Activated CD8-positive, alpha-beta T cell treated with anti-CD3 and anti-CD28 coated beads for 36 hours (primary cell): ENCODE measurements at regions not wholly inside any gene's neighbourhood (a gene's known extent, or its start where the extent isn't known, plus 50 kb on each side); places are given as distances from the start of the nearest gene placed in this dataset.
A peak's percentile ranks its signal among the peaks of the same experiment; 100 is the strongest.

Source experiments
- ATAC-seq: fragments of 200-7000 bp; cut with Tn5 transposase; one replicate; pipeline ENCODE4 v1.10.0; 2021; ENCODE audit warnings: mild to moderate bottlenecking, moderate library complexity
- CTCF ChIA-PET: fragments of 350-600 bp; sonication (Branson Sonifier 250); formaldehyde crosslinking; loops from one replicate; lab custom pipeline; 2021; ENCODE audit warnings: antibody characterized with exemption; lab: Charles Lee
- POLR2A ChIA-PET: fragments of 350-600 bp; sonication (Branson Sonifier 250); formaldehyde crosslinking; loops from one replicate; lab custom pipeline; 2021; ENCODE audit warnings: antibody characterized with exemption; lab: Charles Lee
- DNase-seq: peaks from one replicate; pipeline ENCODE4 v3.0.0-alpha.2; 2020
- H3K27ac Mint-ChIP-seq: one replicate; pipeline ENCODE4 v1.8.0; 2021; ENCODE audit warnings: mild to moderate bottlenecking, mixed read lengths
- H3K27me3 Mint-ChIP-seq: one replicate; pipeline ENCODE4 v1.8.0; 2021; ENCODE audit warnings: mixed read lengths
- H3K36me3 Mint-ChIP-seq: one replicate; pipeline ENCODE4 v1.8.0; 2021; ENCODE audit warnings: low read depth, mixed read lengths
- H3K4me1 Mint-ChIP-seq: one replicate; pipeline ENCODE4 v1.8.0; 2021; ENCODE audit warnings: low read depth, mixed read lengths
- H3K4me3 Mint-ChIP-seq: one replicate; pipeline ENCODE4 v1.8.0; 2021; ENCODE audit warnings: mild to moderate bottlenecking, moderate library complexity, mixed read lengths
- H3K9me3 Mint-ChIP-seq: one replicate; pipeline ENCODE4 v1.8.0; 2021; ENCODE audit warnings: mixed read lengths
- intact Hi-C: fragments of 100-400 bp; cut with micrococcal nuclease; formaldehyde crosslinking; loops from one replicate; pipeline ENCODE4 v1.10.0; 2022
- TF ChIP-seq, protein P1 (sequence below): fragments of 200-600 bp; IDR thresholded peaks from one replicate; pipeline ENCODE4 v1.8.0; 2022; ENCODE audit warnings: antibody characterized with exemption, mild to moderate bottlenecking

DNA sequence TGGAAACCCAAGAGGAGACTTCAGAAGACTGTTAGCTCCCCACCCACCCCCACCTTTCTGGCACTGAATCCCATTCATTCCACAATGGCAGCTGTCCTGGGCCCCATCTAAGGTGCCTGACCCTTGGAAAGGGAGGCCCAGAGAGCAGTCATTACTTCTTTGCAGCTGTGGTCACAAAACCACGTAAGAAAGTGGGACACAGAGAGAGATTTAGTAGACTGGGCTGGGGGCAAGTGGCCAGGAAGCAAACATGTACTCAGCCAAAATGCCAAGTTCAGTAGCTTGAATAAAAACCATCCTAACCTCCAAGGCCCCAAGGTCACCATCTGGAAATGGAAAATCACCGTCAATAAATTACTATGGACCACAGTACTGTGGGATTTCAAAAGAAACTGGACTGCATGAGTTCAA is 381.4 kb downstream of the TNS1 start:
- ATAC-seq (no peak), DNase-seq (no peak)
- H3K27ac Mint-ChIP-seq = no peak overlapping the region
- POLR2A ChIA-PET = interaction anchor here (0.6 kb wide), 1 partner anchor 491 kb away, joined by 3 read pairs; no protein-coding TSS in a partner anchor
- intact Hi-C loops = no loop called here
- no peaks in the 10 kb centered on the region for H3K36me3 Mint-ChIP-seq
- CTCF ChIA-PET = interaction anchor here (2.3 kb wide), 1 partner anchor 29 kb away, joined by 9 read pairs; no protein-coding TSS in a partner anchor
- H3K4me1 Mint-ChIP-seq = no peaks in the 10 kb centered on the region
- no peak overlapping the region for H3K4me3 Mint-ChIP-seq
- H3K9me3 Mint-ChIP-seq = no peaks in the 10 kb centered on the region
- TF ChIP-seq, protein P1, sequence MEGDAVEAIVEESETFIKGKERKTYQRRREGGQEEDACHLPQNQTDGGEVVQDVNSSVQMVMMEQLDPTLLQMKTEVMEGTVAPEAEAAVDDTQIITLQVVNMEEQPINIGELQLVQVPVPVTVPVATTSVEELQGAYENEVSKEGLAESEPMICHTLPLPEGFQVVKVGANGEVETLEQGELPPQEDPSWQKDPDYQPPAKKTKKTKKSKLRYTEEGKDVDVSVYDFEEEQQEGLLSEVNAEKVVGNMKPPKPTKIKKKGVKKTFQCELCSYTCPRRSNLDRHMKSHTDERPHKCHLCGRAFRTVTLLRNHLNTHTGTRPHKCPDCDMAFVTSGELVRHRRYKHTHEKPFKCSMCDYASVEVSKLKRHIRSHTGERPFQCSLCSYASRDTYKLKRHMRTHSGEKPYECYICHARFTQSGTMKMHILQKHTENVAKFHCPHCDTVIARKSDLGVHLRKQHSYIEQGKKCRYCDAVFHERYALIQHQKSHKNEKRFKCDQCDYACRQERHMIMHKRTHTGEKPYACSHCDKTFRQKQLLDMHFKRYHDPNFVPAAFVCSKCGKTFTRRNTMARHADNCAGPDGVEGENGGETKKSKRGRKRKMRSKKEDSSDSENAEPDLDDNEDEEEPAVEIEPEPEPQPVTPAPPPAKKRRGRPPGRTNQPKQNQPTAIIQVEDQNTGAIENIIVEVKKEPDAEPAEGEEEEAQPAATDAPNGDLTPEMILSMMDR = no peak
- no peaks in the 10 kb centered on the region for H3K27me3 Mint-ChIP-seq

DNA sequence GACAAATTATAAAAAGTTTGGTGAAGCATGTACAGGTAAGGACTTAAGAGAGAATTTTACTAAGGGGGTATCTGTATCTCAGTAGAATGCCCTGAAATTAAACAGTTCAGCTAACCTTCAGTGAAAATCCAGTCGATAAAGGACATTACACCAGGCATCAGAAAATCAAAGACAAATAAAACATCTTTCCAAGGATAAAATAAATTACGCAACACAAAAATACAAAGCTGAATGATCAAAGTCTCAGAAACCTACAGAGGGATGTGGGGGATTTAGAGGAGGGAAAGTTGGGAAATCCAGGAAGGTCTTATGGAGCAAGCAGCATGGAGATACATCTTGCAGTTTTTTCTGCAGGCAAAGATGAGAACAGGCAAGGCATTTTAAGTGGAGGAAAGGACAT is 384.1 kb downstream of the TNS1 start:
- H3K27me3 Mint-ChIP-seq = no peaks in the 10 kb centered on the region
- H3K36me3 Mint-ChIP-seq = no peaks in the 10 kb centered on the region
- POLR2A ChIA-PET = no interaction called here
- intact Hi-C loops = no loop called here
- H3K4me1 Mint-ChIP-seq = peaks cover 9% of the 10 kb centered on the region
- DNase-seq (no peak), ATAC-seq (no peak)
- no peaks in the 10 kb centered on the region for H3K9me3 Mint-ChIP-seq
- H3K4me3 Mint-ChIP-seq = no peak overlapping the region
- TF ChIP-seq, protein P1 = no peak
- no peak overlapping the region for H3K27ac Mint-ChIP-seq
- CTCF ChIA-PET = interaction anchor here (1.2 kb wide), 1 partner anchor 33 kb away, joined by 4 read pairs; no protein-coding TSS in a partner anchor

DNA sequence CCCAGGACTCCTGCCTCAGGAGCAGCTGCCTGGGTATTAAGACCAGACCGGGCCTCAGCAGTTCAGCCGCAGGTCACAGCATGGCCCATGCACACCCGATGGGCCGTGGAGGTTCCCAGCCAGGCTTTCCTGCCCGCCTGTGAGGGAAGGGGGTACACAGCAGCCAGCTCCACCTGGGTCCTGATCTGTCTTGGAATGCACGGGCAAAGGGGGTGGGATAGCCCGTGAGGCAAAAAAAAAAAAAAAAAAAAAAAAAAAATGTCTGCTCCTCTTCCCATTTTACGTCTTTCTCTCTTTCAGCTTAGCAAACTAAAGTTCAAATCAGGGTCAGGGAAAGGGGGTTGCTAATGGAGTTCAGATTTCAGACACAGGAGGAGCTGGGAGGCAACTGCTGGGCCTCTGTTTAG is 385.2 kb downstream of the TNS1 start:
- POLR2A ChIA-PET = no interaction called here
- peaks cover 9% of the 10 kb centered on the region for H3K4me1 Mint-ChIP-seq

DNA sequence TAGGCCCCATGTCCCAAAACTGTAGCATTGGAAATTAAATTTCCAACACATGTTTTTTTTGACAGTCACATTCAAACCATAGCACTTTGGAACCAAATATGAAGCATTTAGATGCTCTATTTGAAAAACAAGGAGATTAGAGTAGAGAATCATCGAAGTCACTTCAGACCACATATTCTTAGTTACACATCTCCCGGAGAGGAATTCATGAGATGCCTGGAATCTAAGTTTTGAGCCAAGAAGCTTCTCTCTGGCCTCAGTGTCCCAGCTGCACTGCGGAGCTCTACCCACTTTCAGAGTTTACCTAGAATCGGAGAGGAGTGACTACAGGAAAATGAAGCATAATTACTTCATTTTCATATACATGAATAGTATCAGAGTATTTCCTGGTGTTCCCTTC is 385.9 kb downstream of the TNS1 start:
- H3K4me3 Mint-ChIP-seq = no peak overlapping the region
- no peaks in the 10 kb centered on the region for H3K27me3 Mint-ChIP-seq
- peaks cover under 1% of the 10 kb centered on the region for H3K36me3 Mint-ChIP-seq
- intact Hi-C loops = no loop called here
- DNase-seq = no peak
- TF ChIP-seq, protein P1 = no peak
- ATAC-seq = no peak
- ChIA-PET CTCF (interaction anchor here (0.9 kb wide), 1 partner anchor 21 kb away, joined by 3 read pairs; no protein-coding TSS in a partner anchor), POLR2A (no interaction called here)
- H3K4me1 Mint-ChIP-seq = peaks cover 14% of the 10 kb centered on the region
- H3K9me3 Mint-ChIP-seq = no peaks in the 10 kb centered on the region
- H3K27ac Mint-ChIP-seq = no peak overlapping the region

More for the DNA sequence above, 385.2 kb downstream of the TNS1 start:
- TF ChIP-seq, protein P1 = no peak
- Mint-ChIP-seq H3K36me3 (no peaks in the 10 kb centered on the region), H3K9me3 (no peaks in the 10 kb centered on the region), H3K4me3 (no peak overlapping the region), H3K27me3 (no peaks in the 10 kb centered on the region), H3K27ac (no peak overlapping the region)
- intact Hi-C loops = no loop called here
- ATAC-seq (no peak), DNase-seq (no peak)
- CTCF ChIA-PET = interaction anchor here (0.9 kb wide), 1 partner anchor 21 kb away, joined by 3 read pairs; no protein-coding TSS in a partner anchor

DNA sequence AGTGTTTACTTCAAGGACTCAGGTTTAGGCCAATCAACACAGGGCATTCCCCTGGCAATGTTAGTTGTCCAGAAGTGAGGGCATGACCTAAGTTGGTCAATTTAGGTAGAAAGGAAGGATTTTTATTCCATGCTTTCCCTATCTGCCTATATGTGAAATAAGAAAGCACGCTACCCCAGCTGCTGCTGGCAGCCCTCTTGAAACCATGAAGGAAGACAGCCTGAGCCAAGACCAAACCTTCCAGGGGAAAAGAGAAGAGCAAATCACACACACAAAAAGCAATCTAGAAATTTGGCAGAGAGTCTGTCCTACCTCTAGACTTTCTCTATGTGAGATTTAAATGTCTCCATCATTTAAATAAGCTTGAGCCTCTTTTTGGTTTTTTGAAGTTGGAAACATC is 387.6 kb downstream of the TNS1 start:
- CTCF ChIA-PET = no interaction called here
- no peak for ATAC-seq
- H3K27ac Mint-ChIP-seq = peak overlapping the region; percentile 32

More for the DNA sequence above, 387.6 kb downstream of the TNS1 start:
- H3K36me3 Mint-ChIP-seq = peaks cover 5% of the 10 kb centered on the region
- no peaks in the 10 kb centered on the region for H3K27me3 Mint-ChIP-seq
- no peak for DNase-seq
- no peak overlapping the region for H3K4me3 Mint-ChIP-seq
- intact Hi-C loops = no loop called here
- H3K4me1 Mint-ChIP-seq = peaks cover 32% of the 10 kb centered on the region
- TF ChIP-seq, protein P1 = no peak
- no peaks in the 10 kb centered on the region for H3K9me3 Mint-ChIP-seq
- POLR2A ChIA-PET = no interaction called here
